Endothelial cell of umbilical vein (primary cell): ENCODE measurements at regions not wholly inside any gene's neighbourhood (a gene's known extent, or its start where the extent isn't known, plus 50 kb on each side); places are given as distances from the start of the nearest gene placed in this dataset.

Experiments used
- BruUV-seq: library from RNA; stranded (reverse); fragments of 400-500 nt; replicated peaks from 2 replicates; lab custom pipeline; 2021; lab: Mats Ljungman, UMichigan
- CTCF ChIA-PET: fragments of 300-600, 350-600 bp; sonication (Branson Sonifier 250); formaldehyde crosslinking; loops from one replicate; lab custom pipeline; 2021; ENCODE audit warnings: antibody characterized with exemption, inconsistent platforms; lab: Charles Lee
- POLR2A ChIA-PET: fragments of 300-600, 350-600 bp; sonication (Branson Sonifier 250); formaldehyde crosslinking; loops from one replicate; lab custom pipeline; 2021; ENCODE audit warnings: antibody characterized with exemption, inconsistent platforms; lab: Charles Lee
- DNase-seq: peaks from one replicate; pipeline ENCODE4 v3.0.0-alpha.2; 2011; ENCODE audit warnings: low read depth, low spot score
- FAIRE-seq: peaks from 2 replicates; lab custom pipeline; 2011; peaks lifted over from hg19 to GRCh38; lab: Jason Lieb, UNC
- H2AFZ ChIP-seq: 2 replicates; pipeline ENCODE4 v1.6.0; 2012; ENCODE audit warnings: low read depth, low read length, control low read depth, inconsistent platforms
- H3K27ac ChIP-seq: 2 replicates; pipeline ENCODE4 v1.5.1; 2011; ENCODE audit warnings: low read depth, mild to moderate bottlenecking, control low read depth, low read length, moderate library complexity; ENCODE audit not compliant: insufficient read depth
- H3K27me3 ChIP-seq, 2 experiments: 2 replicates each; pipeline versions ENCODE4 v1.6.0 to v1.6.1; 2011; ENCODE audit warnings: low read length in 2 of 2, mixed read lengths in 1 of 2; ENCODE audit not compliant: control insufficient read depth in 2 of 2, insufficient read depth in 2 of 2
- H3K36me3 ChIP-seq, 2 experiments: 2 replicates in 1 of 2; 3 replicates in 1 of 2; pipeline ENCODE4 v1.5.1; 2011; ENCODE audit warnings: low read length in 2 of 2, mild to moderate bottlenecking in 1 of 2, moderate library complexity in 1 of 2; ENCODE audit not compliant: control insufficient read depth in 2 of 2, insufficient read depth in 2 of 2; ENCODE audit errors: extremely low read depth in 1 of 2
- H3K4me1 ChIP-seq: 3 replicates; pipeline ENCODE4 v1.5.1; 2011; ENCODE audit warnings: mild to moderate bottlenecking, low read length; ENCODE audit not compliant: control insufficient read depth, insufficient read depth; ENCODE audit errors: extremely low read depth
- H3K4me2 ChIP-seq: 2 replicates; pipeline ENCODE4 v1.6.1; 2011; ENCODE audit warnings: low read length, control low read depth, mixed read lengths; ENCODE audit not compliant: insufficient read depth
- H3K4me3 ChIP-seq, 3 experiments: fragments of 200-600 bp in 1 of 3; sonication (generic), shearing (Covaris generic) in 1 of 3; replicated peaks in 1 of 3; 2 replicates each; pipeline ENCODE4 v1.5.1; 2011 to 2016; ENCODE audit warnings: control low read depth in 3 of 3, low read length in 3 of 3, mild to moderate bottlenecking in 2 of 3, inconsistent platforms in 1 of 3, low read depth in 1 of 3, moderate library complexity in 1 of 3; ENCODE audit not compliant: insufficient read depth in 1 of 3
- H3K79me2 ChIP-seq: 2 replicates; pipeline ENCODE4 v1.6.0; 2012; ENCODE audit warnings: low read length, inconsistent platforms; ENCODE audit not compliant: control insufficient read depth, insufficient read depth
- H3K9ac ChIP-seq: replicated peaks from 2 replicates; pipeline ENCODE3; 2011; ENCODE audit warnings: low read length, control low read depth; ENCODE audit not compliant: insufficient read depth; ENCODE audit errors: extremely low read depth
- H3K9me1 ChIP-seq: replicated peaks from 3 replicates; pipeline ENCODE4 v1.6.0; 2011; ENCODE audit warnings: mild to moderate bottlenecking, low read length; ENCODE audit not compliant: control insufficient read depth, insufficient read depth; ENCODE audit errors: extremely low read depth
- H3K9me3 ChIP-seq: replicated peaks from 2 replicates; pipeline ENCODE4 v1.5.1; 2012; ENCODE audit warnings: low read length, inconsistent platforms; ENCODE audit not compliant: control insufficient read depth, insufficient read depth
- H4K20me1 ChIP-seq: replicated peaks from 2 replicates; pipeline ENCODE3; 2011; ENCODE audit warnings: mild to moderate bottlenecking, low read length; ENCODE audit not compliant: control insufficient read depth, insufficient read depth; ENCODE audit errors: extremely low read depth
- CTCF ChIP-seq, 2 donors: IDR thresholded peaks; 1 replicate in 1 of 2; 2 replicates in 1 of 2; pipeline ENCODE4 v1.5.1; 2011; ENCODE audit warnings: low read length in 2 of 2, mild to moderate bottlenecking in 2 of 2, moderate library complexity in 2 of 2, control low read depth in 1 of 2, inconsistent platforms in 1 of 2, low read depth in 1 of 2; ENCODE audit not compliant: insufficient read depth in 1 of 2; ENCODE audit errors: extremely low read depth in 1 of 2
- EZH2 ChIP-seq: IDR thresholded peaks from 2 replicates; pipeline ENCODE4 v1.6.1; 2012; ENCODE audit warnings: borderline replicate concordance, low read depth, mild to moderate bottlenecking, moderate library complexity, low read length, inconsistent platforms; ENCODE audit not compliant: severe bottlenecking
- FOS ChIP-seq: IDR thresholded peaks from 2 replicates; pipeline ENCODE4 v1.6.1; 2011; ENCODE audit warnings: mild to moderate bottlenecking, low read length, moderate library complexity, borderline replicate concordance; ENCODE audit not compliant: insufficient read depth
- GATA2 ChIP-seq: IDR thresholded peaks from 2 replicates; pipeline ENCODE4 v1.7.0; 2011; ENCODE audit warnings: low read depth, mild to moderate bottlenecking, moderate library complexity, mixed read lengths, low read length; ENCODE audit not compliant: insufficient read length, insufficient read depth
- JUN ChIP-seq: IDR thresholded peaks from 2 replicates; pipeline ENCODE4 v1.6.1; 2011; ENCODE audit warnings: borderline replicate concordance, low read depth; ENCODE audit not compliant: insufficient read length, insufficient read depth
- MAX ChIP-seq: IDR thresholded peaks from 2 replicates; pipeline ENCODE4 v1.6.1; 2011; ENCODE audit not compliant: insufficient read depth, insufficient read length
- MYC ChIP-seq: IDR thresholded peaks from one replicate; pipeline ENCODE4 v1.6.1; 2011; ENCODE audit warnings: mild to moderate bottlenecking, low read depth, low read length
- POLR2A ChIP-seq: IDR thresholded peaks from 2 replicates; pipeline ENCODE4 v1.6.1; 2012; ENCODE audit warnings: low read depth, mild to moderate bottlenecking, control low read depth, low read length
- POLR2AphosphoS5 ChIP-seq: IDR thresholded peaks from 2 replicates; pipeline ENCODE4 v1.6.1; 2012; ENCODE audit warnings: low read depth, mild to moderate bottlenecking, control low read depth, low read length, moderate library complexity; ENCODE audit not compliant: insufficient read depth
- dilution Hi-C: fragments of 300-500 bp; cut with MboI; formaldehyde crosslinking; loops from one replicate; pipeline ENCODE4 v1.15.0; 2019; ENCODE audit warnings: low sequenced_read_pairs; ENCODE audit not compliant: extremely low pct_ligation_motif_present
- intact Hi-C: fragments of 100-400 bp; cut with micrococcal nuclease; formaldehyde crosslinking; loops from one replicate; pipeline ENCODE4 v1.10.0; 2022

- POLR2A ChIA-PET = no interaction called here
- Histone ChIP-seq H3K9ac (no peak overlapping the region), H3K4me3 (no peak overlapping the region), H3K4me2 (no peak overlapping the region), H3K9me1 (no peaks in the 10 kb centered on the region), H3K4me1 (no peaks in the 10 kb centered on the region), H2AFZ (no peak overlapping the region), H3K27ac (no peak overlapping the region), H3K9me3 (no peaks in the 10 kb centered on the region), H4K20me1 (no peaks in the 10 kb centered on the region), H3K27me3 (no peaks in the 10 kb centered on the region), H3K79me2 (no peaks in the 10 kb centered on the region), H3K36me3 (no peaks in the 10 kb centered on the region)
- DNase-seq (no peak), FAIRE-seq (no peak)
- no TSS peak for BruUV-seq
- intact Hi-C loops (no loop called here), dilution Hi-C loops (no loop called here)
- CTCF ChIA-PET = interaction anchor here (2.9 kb wide), 1 partner anchor 13 kb away, joined by 7 read pairs; no protein-coding TSS in a partner anchor
- TF ChIP-seq MYC = no peak
- no peak for TF ChIP-seq CTCF (IDR thresholded peaks at IDR 0.05; ENCODE audit: extremely low read depth in 1 of 2, insufficient read depth in 1 of 2, low read depth in 1 of 2, low read length in 2 of 2)
- no peak for TF ChIP-seq EZH2
- TF ChIP-seq JUN = no peak
- no peak for TF ChIP-seq POLR2A
- no peak for TF ChIP-seq GATA2
Measured at GRCh38 chr13:73482556-73482955, 423.8 kb downstream of the KLF5 start.

GRCh38 chr13:73481886-73482445, 423.2 kb downstream of the KLF5 start:
- no TSS peak for BruUV-seq
- DNase-seq (no peak), FAIRE-seq (no peak)
- intact Hi-C loops (no loop called here), dilution Hi-C loops (no loop called here)
- Histone ChIP-seq H3K9ac (no peak overlapping the region), H3K4me1 (no peaks in the 10 kb centered on the region), H3K27ac (no peak overlapping the region), H4K20me1 (no peaks in the 10 kb centered on the region), H3K9me1 (no peaks in the 10 kb centered on the region), H2AFZ (no peak overlapping the region), H3K9me3 (no peaks in the 10 kb centered on the region), H3K79me2 (no peaks in the 10 kb centered on the region), H3K4me2 (no peak overlapping the region), H3K27me3 (no peaks in the 10 kb centered on the region), H3K36me3 (no peaks in the 10 kb centered on the region), H3K4me3 (no peak overlapping the region)
- ChIA-PET POLR2A (no interaction called here), CTCF (no interaction called here)
- TF ChIP-seq JUN = no peak
- TF ChIP-seq EZH2 = no peak
- no peak for TF ChIP-seq MAX
- TF ChIP-seq CTCF (IDR thresholded peaks at IDR 0.05; ENCODE audit: extremely low read depth in 1 of 2, insufficient read depth in 1 of 2, low read depth in 1 of 2, low read length in 2 of 2) = no peak
- TF ChIP-seq GATA2 = no peak
- TF ChIP-seq POLR2AphosphoS5 = no peak
- TF ChIP-seq FOS = no peak
- TF ChIP-seq POLR2A = no peak
- TF ChIP-seq MYC = no peak
